ENCODE measurements at regions not wholly inside any gene's neighbourhood (a gene's known extent, or its start where the extent isn't known, plus 50 kb on each side); places are given as distances from the start of the nearest gene placed in this dataset.
"Not testable (repeated sequence)": the region's sequence is repeated elsewhere in the genome, so short reads cannot be mapped to it uniquely, and the experiment has no call there.

DNA sequence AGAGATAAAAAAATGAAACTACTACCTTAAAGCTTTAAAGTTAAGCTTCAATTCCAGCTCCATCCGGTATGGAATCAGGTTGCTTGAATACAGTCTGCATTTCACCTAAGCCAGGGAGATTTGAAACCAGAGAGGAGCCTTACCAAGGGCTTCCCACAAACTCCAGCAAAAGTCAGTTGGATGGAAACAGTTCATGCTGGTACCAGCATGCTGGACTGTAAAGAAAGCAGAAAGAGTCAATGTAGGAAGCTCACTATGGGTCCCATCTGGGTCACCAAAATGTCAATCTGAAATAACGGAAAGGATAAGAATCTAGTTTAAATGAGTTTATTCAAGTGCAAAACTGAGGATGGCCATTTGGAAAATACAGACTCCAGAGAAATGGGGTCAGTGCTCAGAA, 65.3 kb downstream of the CDO1 start:
- H3K4me3 ChIP-seq (replicated peaks; ENCODE audit: low read depth, low read length): no peak overlapping the region
- TF ChIP-seq, protein P1, sequence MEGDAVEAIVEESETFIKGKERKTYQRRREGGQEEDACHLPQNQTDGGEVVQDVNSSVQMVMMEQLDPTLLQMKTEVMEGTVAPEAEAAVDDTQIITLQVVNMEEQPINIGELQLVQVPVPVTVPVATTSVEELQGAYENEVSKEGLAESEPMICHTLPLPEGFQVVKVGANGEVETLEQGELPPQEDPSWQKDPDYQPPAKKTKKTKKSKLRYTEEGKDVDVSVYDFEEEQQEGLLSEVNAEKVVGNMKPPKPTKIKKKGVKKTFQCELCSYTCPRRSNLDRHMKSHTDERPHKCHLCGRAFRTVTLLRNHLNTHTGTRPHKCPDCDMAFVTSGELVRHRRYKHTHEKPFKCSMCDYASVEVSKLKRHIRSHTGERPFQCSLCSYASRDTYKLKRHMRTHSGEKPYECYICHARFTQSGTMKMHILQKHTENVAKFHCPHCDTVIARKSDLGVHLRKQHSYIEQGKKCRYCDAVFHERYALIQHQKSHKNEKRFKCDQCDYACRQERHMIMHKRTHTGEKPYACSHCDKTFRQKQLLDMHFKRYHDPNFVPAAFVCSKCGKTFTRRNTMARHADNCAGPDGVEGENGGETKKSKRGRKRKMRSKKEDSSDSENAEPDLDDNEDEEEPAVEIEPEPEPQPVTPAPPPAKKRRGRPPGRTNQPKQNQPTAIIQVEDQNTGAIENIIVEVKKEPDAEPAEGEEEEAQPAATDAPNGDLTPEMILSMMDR (IDR thresholded peaks at IDR 0.05; ENCODE audit: low read length, missing control alignments): no peak
- DNase-seq (ENCODE audit: low read depth): no peak

DNA sequence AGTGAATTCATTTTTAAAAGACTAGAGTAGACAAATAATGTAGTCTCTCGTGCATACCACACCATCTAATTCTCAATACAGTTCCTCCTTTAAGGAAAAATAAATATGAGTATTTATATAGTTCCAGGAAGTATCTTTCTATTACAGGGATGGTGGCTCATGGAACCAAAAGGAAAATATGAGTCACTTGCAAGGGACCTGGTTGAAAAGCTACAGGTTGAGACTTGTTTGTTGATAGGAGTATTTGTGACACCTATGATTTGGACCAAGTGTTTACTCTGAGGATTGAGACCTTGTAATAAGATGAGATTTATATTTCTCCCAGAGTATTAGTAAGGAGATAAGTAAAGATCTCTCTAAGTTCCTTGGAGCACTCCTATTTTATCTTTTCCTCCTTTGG, 67.4 kb downstream of the CDO1 start:
- no peak overlapping the region for H3K4me3 ChIP-seq (replicated peaks; ENCODE audit: low read depth, low read length)
- DNase-seq (ENCODE audit: low read depth): no peak
- TF ChIP-seq, protein P1 (IDR thresholded peaks at IDR 0.05; ENCODE audit: low read length, missing control alignments): no peak

DNA sequence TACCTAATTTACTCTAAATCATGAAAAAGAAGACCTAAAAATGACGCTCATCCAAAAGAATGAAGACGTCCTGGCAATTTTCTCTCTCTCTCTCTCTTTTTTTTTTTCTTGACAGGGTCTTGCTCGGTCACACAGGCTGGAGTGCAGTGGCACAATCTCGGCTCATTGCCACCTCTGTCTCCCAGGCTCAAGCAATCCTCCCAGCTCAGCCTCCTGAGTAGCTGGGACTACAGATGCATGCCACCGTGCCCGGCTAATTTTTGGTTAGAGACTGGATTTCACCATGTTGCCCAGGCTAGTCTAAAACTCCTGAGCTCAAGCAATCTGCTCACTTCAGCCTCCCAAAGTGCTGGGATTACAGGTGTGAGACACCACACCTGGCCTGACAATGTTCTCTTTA, 77.2 kb downstream of the CDO1 start:
- DNase-seq (ENCODE audit: low read depth); H3K4me3 ChIP-seq (replicated peaks; ENCODE audit: low read depth, low read length): not testable (repeated sequence)

DNA sequence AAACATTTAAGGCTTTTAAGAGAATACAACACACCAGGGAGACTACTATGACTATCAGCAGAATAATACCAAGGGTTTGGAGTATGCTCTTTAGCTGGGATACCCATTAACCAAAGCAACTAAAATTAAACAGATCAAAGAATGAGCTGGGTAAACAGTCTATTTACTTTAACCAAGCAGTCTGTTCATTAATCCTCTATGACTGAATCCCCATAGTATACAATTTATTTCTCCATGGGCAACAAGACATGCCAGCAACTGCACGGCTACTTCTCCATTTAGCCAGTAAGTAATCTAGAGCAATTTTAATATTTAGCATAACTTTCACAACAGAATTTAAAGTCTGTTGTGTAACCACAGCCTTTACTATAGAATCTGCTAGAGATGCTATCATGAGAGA, 77.6 kb downstream of the CDO1 start:
- no peak overlapping the region for H3K4me3 ChIP-seq (replicated peaks; ENCODE audit: low read depth, low read length)
- no peak for DNase-seq (ENCODE audit: low read depth)
- TF ChIP-seq, protein P1 (IDR thresholded peaks at IDR 0.05; ENCODE audit: low read length, missing control alignments): no peak

DNA sequence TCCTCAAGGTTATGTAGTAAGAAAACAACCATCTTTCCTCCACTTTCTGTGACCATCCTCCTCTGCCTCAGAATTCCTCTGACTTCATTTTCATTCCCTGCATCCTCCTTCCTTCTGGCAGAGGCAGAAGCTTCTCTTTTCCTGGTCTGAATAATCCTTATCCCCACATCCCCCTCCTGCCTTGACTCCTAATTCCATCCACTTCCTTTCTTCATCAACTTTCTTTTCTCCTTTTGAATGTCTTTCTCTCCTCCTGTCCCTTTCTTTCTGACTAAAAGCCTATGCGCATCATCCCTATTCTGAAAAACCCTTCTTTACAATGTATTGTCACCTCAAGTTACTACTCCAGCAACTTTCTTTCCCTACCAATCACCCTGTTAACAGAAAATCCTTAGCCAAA, 79.0 kb downstream of the CDO1 start:
- DNase-seq (ENCODE audit: low read depth): no peak
- TF ChIP-seq, protein P1 (IDR thresholded peaks at IDR 0.05; ENCODE audit: low read length, missing control alignments): no peak
- no peak overlapping the region for H3K4me3 ChIP-seq (replicated peaks; ENCODE audit: low read depth, low read length)

DNA sequence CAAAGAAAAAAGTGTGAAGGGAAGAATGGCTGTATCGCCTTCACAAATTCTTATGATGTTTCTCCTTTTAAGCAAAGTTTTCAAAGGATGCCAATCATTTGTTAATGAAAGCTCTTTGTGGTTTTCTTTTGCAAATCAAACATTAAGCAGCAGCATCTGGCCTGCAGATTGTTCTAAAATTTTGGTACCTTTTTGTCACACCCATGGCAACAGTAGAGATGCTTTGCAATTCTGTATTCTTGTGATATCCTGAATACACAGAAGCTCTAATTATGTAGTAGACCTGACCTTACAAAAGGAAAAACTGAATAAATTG, 79.8 kb downstream of the CDO1 start:
- H3K4me3 ChIP-seq (replicated peaks; ENCODE audit: low read depth, low read length): no peak overlapping the region
- no peak for DNase-seq (ENCODE audit: low read depth)
- TF ChIP-seq, protein P1 (IDR thresholded peaks at IDR 0.05; ENCODE audit: low read length, missing control alignments): no peak

DNA sequence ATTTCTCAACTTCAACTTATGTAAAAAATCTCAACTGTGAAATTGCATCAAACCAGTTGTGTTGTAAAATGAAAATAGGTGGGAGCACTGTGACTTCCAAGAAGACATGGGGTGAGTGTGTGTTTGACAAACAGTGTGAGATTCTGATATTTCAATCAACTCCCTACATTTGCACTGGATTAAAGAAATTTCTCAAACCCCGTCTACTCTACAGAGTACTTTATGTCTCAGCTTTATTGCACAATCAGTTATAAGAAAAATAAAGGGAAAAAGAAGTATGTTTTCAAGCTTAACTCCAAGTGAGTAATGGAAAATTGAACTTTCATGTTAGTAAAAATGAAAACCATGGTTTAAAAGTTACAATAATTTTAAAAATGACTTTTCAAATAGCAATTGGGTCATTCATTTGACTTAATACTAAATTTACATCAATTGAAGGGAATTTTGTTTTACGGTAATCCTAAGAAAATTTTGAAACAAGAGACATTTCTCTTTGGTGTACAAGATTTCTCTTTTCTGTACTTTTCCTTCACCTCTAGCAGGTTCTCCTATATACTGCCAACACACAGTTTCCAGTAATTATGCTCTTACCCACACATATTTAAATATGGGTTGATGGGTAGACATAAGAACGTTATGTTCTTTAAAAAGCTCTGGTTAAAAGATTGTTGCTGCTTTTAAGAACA, 80.3 kb downstream of the CDO1 start:
- TF ChIP-seq, protein P1 (IDR thresholded peaks at IDR 0.05; ENCODE audit: low read length, missing control alignments): no peak
- no peak for DNase-seq (ENCODE audit: low read depth)
- no peak overlapping the region for H3K4me3 ChIP-seq (replicated peaks; ENCODE audit: low read depth, low read length)
